ENCODE measurements at regions not wholly inside any gene's neighbourhood (a gene's known extent, or its start where the extent isn't known, plus 50 kb on each side); places are given as distances from the start of the nearest gene placed in this dataset.
A peak's percentile ranks its signal among the peaks of the same experiment; 100 is the strongest.
"Not testable (repeated sequence)": the region's sequence is repeated elsewhere in the genome, so short reads cannot be mapped to it uniquely, and the experiment has no call there.

- Histone ChIP-seq H3K4me3 (ENCODE audit: low read depth, low read length) (no peak overlapping the region), H3K36me3 (ENCODE audit: control insufficient read depth, insufficient read depth, low read length) (no peaks in the 10 kb centered on the region), H3K4me1 (ENCODE audit: control insufficient read depth, insufficient read depth, low read length) (no peaks in the 10 kb centered on the region), H3K9me3 (ENCODE audit: control insufficient read depth, insufficient read depth, low read length) (no peaks in the 10 kb centered on the region), H3K27ac (ENCODE audit: low read depth, low read length) (no peak overlapping the region), H3K27me3 (ENCODE audit: control insufficient read depth, insufficient read depth, low read length) (no peaks in the 10 kb centered on the region)
- peak in 2 of 6 donors; percentile 54 to 57 for DNase-seq (ENCODE audit: low read depth in 4 of 6, low spot score in 6 of 6)
- WGBS (ENCODE audit: insufficient coverage), result no CpG with 5 or more reads among the region's 1 CpG
These were observed 1063.9 kb downstream of the CDH9 start for GRCh38 chr5:25974451-25974850.

DNA sequence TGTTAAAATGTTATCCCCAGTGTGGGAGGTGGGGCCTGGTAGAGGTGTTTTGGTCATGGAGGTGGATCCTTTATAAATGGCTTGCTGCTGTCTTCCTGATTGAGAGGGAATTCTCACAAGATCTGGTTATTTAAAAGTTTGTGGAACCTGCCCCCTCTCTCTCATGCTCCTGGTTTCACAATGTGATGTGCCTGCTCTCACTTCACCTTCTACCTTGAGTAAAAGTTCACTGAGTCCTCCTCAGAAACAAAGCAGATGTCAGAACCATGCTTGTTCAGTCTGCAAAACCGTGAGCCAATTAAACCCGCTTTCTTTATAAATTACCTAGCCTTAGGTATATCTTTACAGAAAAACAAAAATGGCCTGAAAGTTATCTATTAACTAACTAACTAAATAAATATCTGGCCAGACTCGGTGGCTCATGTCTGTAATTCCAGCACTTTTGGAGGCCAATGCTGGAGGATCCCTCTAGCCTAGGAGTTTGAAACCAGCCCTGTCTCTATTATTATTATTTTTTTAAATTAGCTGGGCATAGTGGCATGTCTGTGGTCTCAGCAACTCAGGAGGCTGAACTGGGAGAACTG, 1067.4 kb downstream of the CDH9 start:
- Histone ChIP-seq H3K4me1 (ENCODE audit: control insufficient read depth, insufficient read depth, low read length) (no peaks in the 10 kb centered on the region), H3K9me3 (ENCODE audit: control insufficient read depth, insufficient read depth, low read length) (no peaks in the 10 kb centered on the region), H3K36me3 (ENCODE audit: control insufficient read depth, insufficient read depth, low read length) (no peaks in the 10 kb centered on the region), H3K27me3 (ENCODE audit: control insufficient read depth, insufficient read depth, low read length) (no peaks in the 10 kb centered on the region), H3K27ac (ENCODE audit: low read depth, low read length) (no peak overlapping the region), H3K4me3 (ENCODE audit: low read depth, low read length) (no peak overlapping the region)
- no CpG with 5 or more reads among the region's 3 CpGs for WGBS (ENCODE audit: insufficient coverage)
- DNase-seq (ENCODE audit: low read depth in 4 of 6, low spot score in 6 of 6), result no peak

DNA sequence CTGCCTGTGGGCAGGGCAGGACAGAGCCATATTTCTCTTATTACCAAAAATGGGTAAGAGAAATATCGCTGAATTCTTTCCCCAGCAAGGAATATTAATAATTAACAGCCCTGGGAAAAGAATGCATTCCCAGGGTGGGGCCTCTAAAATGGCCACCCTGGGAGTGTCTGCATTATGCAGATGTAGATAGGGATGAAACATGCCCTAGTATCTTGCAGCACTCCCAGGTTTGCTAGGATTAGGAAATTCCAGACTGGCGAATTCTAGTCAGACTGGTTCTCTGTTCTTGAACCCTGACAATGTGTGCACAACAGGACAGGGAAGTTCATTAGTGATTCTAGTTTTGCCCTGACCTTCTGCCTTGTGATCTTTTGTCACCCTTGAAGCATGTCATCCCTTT, 1069.3 kb downstream of the CDH9 start:
- not testable (repeated sequence) for DNase-seq (ENCODE audit: low read depth in 4 of 6, low spot score in 6 of 6); H3K36me3 ChIP-seq (ENCODE audit: control insufficient read depth, insufficient read depth, low read length); H3K4me3 ChIP-seq (ENCODE audit: low read depth, low read length); H3K9me3 ChIP-seq (ENCODE audit: control insufficient read depth, insufficient read depth, low read length); H3K27ac ChIP-seq (ENCODE audit: low read depth, low read length); H3K4me1 ChIP-seq (ENCODE audit: control insufficient read depth, insufficient read depth, low read length); H3K27me3 ChIP-seq (ENCODE audit: control insufficient read depth, insufficient read depth, low read length)
- WGBS (ENCODE audit: insufficient coverage), result 100% methylated on average over 1 of the region's 2 CpGs

- Histone ChIP-seq H3K4me3 (ENCODE audit: low read depth, low read length) (no peak overlapping the region), H3K27me3 (ENCODE audit: control insufficient read depth, insufficient read depth, low read length) (no peaks in the 10 kb centered on the region), H3K27ac (ENCODE audit: low read depth, low read length) (no peak overlapping the region), H3K4me1 (ENCODE audit: control insufficient read depth, insufficient read depth, low read length) (no peaks in the 10 kb centered on the region), H3K36me3 (ENCODE audit: control insufficient read depth, insufficient read depth, low read length) (no peaks in the 10 kb centered on the region), H3K9me3 (ENCODE audit: control insufficient read depth, insufficient read depth, low read length) (peaks cover 2% of the 10 kb centered on the region)
- DNase-seq (ENCODE audit: low read depth in 4 of 6, low spot score in 6 of 6), result no peak
- WGBS (ENCODE audit: insufficient coverage), result no CpG with 5 or more reads among the region's 3 CpGs
These were observed 1074.4 kb downstream of the CDH9 start for GRCh38 chr5:25964009-25964372.

DNA sequence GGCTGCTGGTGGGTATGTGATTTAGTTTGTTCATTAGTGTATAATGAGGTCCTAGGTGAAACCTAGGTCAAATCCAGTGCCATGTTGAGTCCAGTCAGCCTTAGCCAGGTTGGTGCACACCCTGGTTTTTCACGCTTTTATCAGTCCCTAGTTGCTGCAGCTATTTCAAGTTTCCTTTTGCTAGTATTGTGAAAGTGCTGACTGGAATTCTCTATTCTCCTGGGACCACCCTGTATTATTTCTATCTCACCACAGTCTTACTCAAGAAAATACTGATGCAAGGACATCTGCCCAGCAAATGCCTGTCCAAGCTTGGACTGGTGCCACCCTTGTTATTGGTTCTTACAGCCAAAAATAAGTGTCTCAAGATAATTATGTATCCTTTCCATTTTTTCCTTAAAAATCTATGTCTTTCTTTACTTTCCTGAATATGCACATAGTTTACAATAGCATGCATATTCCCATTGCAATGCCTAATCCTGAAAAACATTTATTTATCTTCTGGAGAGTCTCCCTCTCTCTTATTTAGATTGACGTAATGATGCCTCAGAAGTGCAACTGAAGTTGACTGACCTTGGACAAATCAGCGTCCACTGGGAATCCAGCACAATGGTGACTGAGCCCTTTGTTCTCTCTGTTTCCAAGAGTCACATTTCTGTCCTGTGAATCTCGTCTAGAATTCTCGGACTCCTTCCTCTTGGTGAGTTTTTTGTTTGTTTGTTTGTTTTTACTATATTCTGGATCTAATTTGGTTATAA, 1075.0 kb downstream of the CDH9 start:
- no peaks in the 10 kb centered on the region for H3K36me3 ChIP-seq (ENCODE audit: control insufficient read depth, insufficient read depth, low read length)
- 85% methylated on average over 2 of the region's 5 CpGs for WGBS (ENCODE audit: insufficient coverage)
- H3K4me3 ChIP-seq (ENCODE audit: low read depth, low read length), result no peak overlapping the region
- H3K9me3 ChIP-seq (ENCODE audit: control insufficient read depth, insufficient read depth, low read length), result peaks cover 2% of the 10 kb centered on the region
- H3K4me1 ChIP-seq (ENCODE audit: control insufficient read depth, insufficient read depth, low read length), result no peaks in the 10 kb centered on the region
- no peaks in the 10 kb centered on the region for H3K27me3 ChIP-seq (ENCODE audit: control insufficient read depth, insufficient read depth, low read length)
- no peak for DNase-seq (ENCODE audit: low read depth in 4 of 6, low spot score in 6 of 6)
- H3K27ac ChIP-seq (ENCODE audit: low read depth, low read length), result no peak overlapping the region

DNA sequence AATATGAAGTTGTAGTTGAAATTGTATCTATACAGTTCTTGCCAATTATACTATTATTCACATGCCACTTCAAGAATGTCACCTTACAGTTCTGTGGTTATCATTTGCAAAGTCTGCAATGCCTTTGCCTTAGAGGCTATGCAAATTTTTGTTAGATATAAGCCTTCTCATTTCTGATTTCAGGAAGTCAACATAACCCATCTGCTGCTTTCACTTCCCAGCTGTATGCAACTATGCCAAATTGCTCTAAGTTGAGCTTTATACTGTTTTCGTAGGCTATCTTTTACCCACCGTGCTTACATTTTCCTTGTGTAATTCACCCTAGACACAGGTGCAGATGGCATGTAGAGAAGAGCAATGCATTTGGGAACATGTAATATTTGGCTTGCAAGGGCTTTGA, 1083.0 kb downstream of the CDH9 start:
- WGBS (ENCODE audit: insufficient coverage), result no CpG with 5 or more reads among the region's 2 CpGs
- Histone ChIP-seq H3K4me1 (ENCODE audit: control insufficient read depth, insufficient read depth, low read length) (no peaks in the 10 kb centered on the region), H3K27me3 (ENCODE audit: control insufficient read depth, insufficient read depth, low read length) (no peaks in the 10 kb centered on the region), H3K4me3 (ENCODE audit: low read depth, low read length) (no peak overlapping the region), H3K27ac (ENCODE audit: low read depth, low read length) (no peak overlapping the region), H3K36me3 (ENCODE audit: control insufficient read depth, insufficient read depth, low read length) (no peaks in the 10 kb centered on the region), H3K9me3 (ENCODE audit: control insufficient read depth, insufficient read depth, low read length) (no peaks in the 10 kb centered on the region)
- DNase-seq (ENCODE audit: low read depth in 4 of 6, low spot score in 6 of 6), result peak in 2 of 6 donors; percentile 30 to 82

GRCh38 chr5:25950681-25951080, 1087.7 kb downstream of the CDH9 start:
- H3K27me3 ChIP-seq (ENCODE audit: control insufficient read depth, insufficient read depth, low read length), result no peaks in the 10 kb centered on the region
- H3K27ac ChIP-seq (ENCODE audit: low read depth, low read length), result no peak overlapping the region
- no peaks in the 10 kb centered on the region for H3K4me1 ChIP-seq (ENCODE audit: control insufficient read depth, insufficient read depth, low read length)
- no peaks in the 10 kb centered on the region for H3K36me3 ChIP-seq (ENCODE audit: control insufficient read depth, insufficient read depth, low read length)
- H3K9me3 ChIP-seq (ENCODE audit: control insufficient read depth, insufficient read depth, low read length), result no peaks in the 10 kb centered on the region
- 89% methylated on average over 2 of the region's 4 CpGs for WGBS (ENCODE audit: insufficient coverage)
- H3K4me3 ChIP-seq (ENCODE audit: low read depth, low read length), result no peak overlapping the region
- DNase-seq (ENCODE audit: low read depth in 4 of 6, low spot score in 6 of 6), result no peak

DNA sequence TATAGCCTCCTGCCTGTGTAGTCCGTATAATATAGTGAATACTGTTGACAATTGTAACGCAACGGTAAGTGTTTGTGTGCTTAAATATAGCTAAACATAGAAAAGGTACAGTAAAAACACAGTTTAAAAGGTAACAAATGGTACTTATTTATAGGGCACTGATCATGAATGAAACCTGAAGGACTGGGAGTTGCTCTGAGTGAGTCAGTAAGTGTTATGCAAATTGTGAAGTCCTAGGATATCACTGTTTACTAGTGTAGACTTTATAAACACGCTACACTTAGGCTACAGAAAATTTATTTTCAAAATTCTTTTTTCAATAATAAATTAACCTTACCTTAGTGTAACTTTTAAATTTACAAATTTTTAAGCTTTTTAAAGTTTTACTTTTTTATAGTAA, 1090.1 kb downstream of the CDH9 start:
- no peaks in the 10 kb centered on the region for H3K36me3 ChIP-seq (ENCODE audit: control insufficient read depth, insufficient read depth, low read length)
- no peak overlapping the region for H3K4me3 ChIP-seq (ENCODE audit: low read depth, low read length)
- no peaks in the 10 kb centered on the region for H3K4me1 ChIP-seq (ENCODE audit: control insufficient read depth, insufficient read depth, low read length)
- no peak for DNase-seq (ENCODE audit: low read depth in 4 of 6, low spot score in 6 of 6)
- no peak overlapping the region for H3K27ac ChIP-seq (ENCODE audit: low read depth, low read length)
- no peaks in the 10 kb centered on the region for H3K27me3 ChIP-seq (ENCODE audit: control insufficient read depth, insufficient read depth, low read length)
- WGBS (ENCODE audit: insufficient coverage), result no CpG with 5 or more reads among the region's 4 CpGs
- no peaks in the 10 kb centered on the region for H3K9me3 ChIP-seq (ENCODE audit: control insufficient read depth, insufficient read depth, low read length)

GRCh38 chr5:25944786-25945185, 1093.6 kb downstream of the CDH9 start:
- Histone ChIP-seq H3K27me3 (ENCODE audit: control insufficient read depth, insufficient read depth, low read length) (no peaks in the 10 kb centered on the region), H3K9me3 (ENCODE audit: control insufficient read depth, insufficient read depth, low read length) (no peaks in the 10 kb centered on the region), H3K4me3 (ENCODE audit: low read depth, low read length) (no peak overlapping the region), H3K36me3 (ENCODE audit: control insufficient read depth, insufficient read depth, low read length) (no peaks in the 10 kb centered on the region), H3K27ac (ENCODE audit: low read depth, low read length) (no peak overlapping the region), H3K4me1 (ENCODE audit: control insufficient read depth, insufficient read depth, low read length) (no peaks in the 10 kb centered on the region)
- no CpG with 5 or more reads among the region's 2 CpGs for WGBS (ENCODE audit: insufficient coverage)
- peak in 1 of 6 donors; percentile 20 for DNase-seq (ENCODE audit: low read depth in 4 of 6, low spot score in 6 of 6)

- no peak for DNase-seq (ENCODE audit: low read depth in 4 of 6, low spot score in 6 of 6)
- H3K4me1 ChIP-seq (ENCODE audit: control insufficient read depth, insufficient read depth, low read length), result no peaks in the 10 kb centered on the region
- 97% methylated on average over 29 of the region's 29 CpGs for WGBS (ENCODE audit: insufficient coverage)
- H3K9me3 ChIP-seq (ENCODE audit: control insufficient read depth, insufficient read depth, low read length), result peaks cover 2% of the 10 kb centered on the region
- no peak overlapping the region for H3K27ac ChIP-seq (ENCODE audit: low read depth, low read length)
- no peaks in the 10 kb centered on the region for H3K27me3 ChIP-seq (ENCODE audit: control insufficient read depth, insufficient read depth, low read length)
- no peaks in the 10 kb centered on the region for H3K36me3 ChIP-seq (ENCODE audit: control insufficient read depth, insufficient read depth, low read length)
- H3K4me3 ChIP-seq (ENCODE audit: low read depth, low read length), result no peak overlapping the region
These were observed 1129.2 kb downstream of the CDH9 start for GRCh38 chr5:25909163-25909562.

Measured in spinal cord (tissue), 9 donors.